ENCODE measurements at regions not wholly inside any gene's neighbourhood (a gene's known extent, or its start where the extent isn't known, plus 50 kb on each side); places are given as distances from the start of the nearest gene placed in this dataset.

GRCh38 chr5:2049876-2050275 lies 167.2 kb upstream of the IRX4 start:
- no peak for DNase-seq (ENCODE audit: low read depth)

- no peak for DNase-seq (ENCODE audit: low read depth)
Measured at GRCh38 chr5:2048664-2049063, 165.9 kb upstream of the IRX4 start.

GRCh38 chr5:2047341-2047927 lies 164.7 kb upstream of the IRX4 start:
- no peak for DNase-seq (ENCODE audit: low read depth)

- no peak for DNase-seq (ENCODE audit: low read depth)
Measured at GRCh38 chr5:2044041-2044440, 161.3 kb upstream of the IRX4 start.

- DNase-seq (ENCODE audit: low read depth), result no peak
Measured at GRCh38 chr5:2039180-2039531, 156.4 kb upstream of the IRX4 start.

- peak; percentile 23 for DNase-seq (ENCODE audit: low read depth)
Measured at GRCh38 chr5:2038321-2039179, 155.8 kb upstream of the IRX4 start.

- no peak for DNase-seq (ENCODE audit: low read depth)
Measured at GRCh38 chr5:2036885-2037284, 154.2 kb upstream of the IRX4 start.

- no peak for DNase-seq (ENCODE audit: low read depth)
Measured at GRCh38 chr5:2032432-2032831, 149.7 kb upstream of the IRX4 start.

GRCh38 chr5:2031581-2031980 lies 148.9 kb upstream of the IRX4 start:
- DNase-seq (ENCODE audit: low read depth), result no peak

GRCh38 chr5:2030131-2030530 lies 147.4 kb upstream of the IRX4 start:
- no peak for DNase-seq (ENCODE audit: low read depth)

GRCh38 chr5:2029206-2029605 lies 146.5 kb upstream of the IRX4 start:
- no peak for DNase-seq (ENCODE audit: low read depth)

- DNase-seq (ENCODE audit: low read depth), result no peak
Measured at GRCh38 chr5:2027790-2028189, 145.1 kb upstream of the IRX4 start.

GRCh38 chr5:2024986-2025721 lies 142.4 kb upstream of the IRX4 start:
- DNase-seq (ENCODE audit: low read depth), result no peak

GRCh38 chr5:2023196-2023595 lies 140.5 kb upstream of the IRX4 start:
- DNase-seq (ENCODE audit: low read depth), result no peak

- DNase-seq (ENCODE audit: low read depth), result no peak
Measured at GRCh38 chr5:2022436-2022835, 139.7 kb upstream of the IRX4 start.

GRCh38 chr5:2021484-2022176 lies 138.9 kb upstream of the IRX4 start:
- DNase-seq (ENCODE audit: low read depth), result no peak

- DNase-seq (ENCODE audit: low read depth), result no peak
Measured at GRCh38 chr5:2020730-2021129, 138.0 kb upstream of the IRX4 start.

GRCh38 chr5:2019716-2020115 lies 137.0 kb upstream of the IRX4 start:
- DNase-seq (ENCODE audit: low read depth), result no peak

- no peak for DNase-seq (ENCODE audit: low read depth)
Measured at GRCh38 chr5:2018390-2018724, 135.6 kb upstream of the IRX4 start.

- peak; percentile 30 for DNase-seq (ENCODE audit: low read depth)
Measured at GRCh38 chr5:2017540-2018389, 135.0 kb upstream of the IRX4 start.

GRCh38 chr5:2015961-2016360 lies 133.2 kb upstream of the IRX4 start:
- DNase-seq (ENCODE audit: low read depth), result no peak

All from HT1080 (cell line).